MG63 (cell line): ENCODE measurements at regions not wholly inside any gene's neighbourhood (a gene's known extent, or its start where the extent isn't known, plus 50 kb on each side); places are given as distances from the start of the nearest gene placed in this dataset.
"Not testable (repeated sequence)": the region's sequence is repeated elsewhere in the genome, so short reads cannot be mapped to it uniquely, and the experiment has no call there.

ENCODE experiments used
- DNase-seq: peaks from one replicate; pipeline ENCODE4 v3.0.0-alpha.2; 2020
- H3K27me3 ChIP-seq: fragments of 250-450 bp; sonication (Bioruptor Pico); 2 replicates; pipeline ENCODE4 v1.5.1; 2020; ENCODE audit warnings: mild to moderate bottlenecking, moderate library complexity
- H3K36me3 ChIP-seq: fragments of 250-450 bp; sonication (Bioruptor Pico); 2 replicates; pipeline ENCODE4 v1.5.1; 2020; ENCODE audit warnings: mild to moderate bottlenecking, moderate library complexity
- H3K4me3 ChIP-seq: fragments of 250-450 bp; sonication (Bioruptor Pico); 2 replicates; pipeline ENCODE4 v1.5.1; 2020; ENCODE audit warnings: mild to moderate bottlenecking, moderate library complexity
- H3K9me3 ChIP-seq: fragments of 250-450 bp; sonication (Bioruptor Pico); 2 replicates; pipeline ENCODE4 v1.5.1; 2020; ENCODE audit warnings: mild to moderate bottlenecking, moderate library complexity

- H3K36me3 ChIP-seq, result no peaks in the 10 kb centered on the region
- no peak for DNase-seq
- H3K27me3 ChIP-seq, result no peaks in the 10 kb centered on the region
- no peak overlapping the region for H3K4me3 ChIP-seq
- H3K9me3 ChIP-seq, result no peaks in the 10 kb centered on the region
Measured at GRCh38 chr13:87736849-87737385, 65.7 kb downstream of the SLITRK5 start.

DNA sequence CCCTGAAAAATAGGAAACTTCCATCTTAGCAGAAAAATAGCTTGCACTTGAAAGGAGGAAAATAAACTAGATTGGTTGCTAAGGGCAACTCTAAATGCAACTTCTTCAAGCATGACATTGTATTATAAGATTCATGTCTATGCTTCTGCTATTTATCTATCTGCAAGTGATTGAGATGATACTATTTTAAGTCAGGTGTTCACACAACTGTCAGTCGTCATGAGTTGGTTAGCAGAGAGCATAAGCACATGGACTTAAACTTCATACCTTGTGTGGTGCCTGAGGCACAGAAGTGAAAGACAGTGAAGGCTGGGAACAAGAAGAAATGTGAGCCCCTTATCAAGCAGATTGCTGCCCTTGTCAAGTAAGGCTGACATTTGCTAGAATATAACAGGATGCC is 82.9 kb downstream of the SLITRK5 start:
- no peak for DNase-seq

GRCh38 chr13:87769445-87769844 is 98.3 kb downstream of the SLITRK5 start:
- H3K36me3 ChIP-seq, result no peaks in the 10 kb centered on the region
- no peak for DNase-seq
- H3K27me3 ChIP-seq, result no peaks in the 10 kb centered on the region
- no peak overlapping the region for H3K4me3 ChIP-seq
- no peaks in the 10 kb centered on the region for H3K9me3 ChIP-seq

More for the DNA sequence above, 82.9 kb downstream of the SLITRK5 start:
- H3K9me3 ChIP-seq, result no peaks in the 10 kb centered on the region
- H3K27me3 ChIP-seq, result no peaks in the 10 kb centered on the region
- H3K4me3 ChIP-seq, result no peak overlapping the region
- no peaks in the 10 kb centered on the region for H3K36me3 ChIP-seq

- Histone ChIP-seq H3K27me3 (no peaks in the 10 kb centered on the region), H3K9me3 (no peaks in the 10 kb centered on the region), H3K4me3 (no peak overlapping the region), H3K36me3 (no peaks in the 10 kb centered on the region)
- DNase-seq, result no peak
Measured at GRCh38 chr13:87777387-87777786, 106.2 kb downstream of the SLITRK5 start.

GRCh38 chr13:87778128-87778527 is 107.0 kb downstream of the SLITRK5 start:
- H3K9me3 ChIP-seq, result no peaks in the 10 kb centered on the region
- H3K27me3 ChIP-seq, result no peaks in the 10 kb centered on the region
- no peak for DNase-seq
- H3K36me3 ChIP-seq, result no peaks in the 10 kb centered on the region
- no peak overlapping the region for H3K4me3 ChIP-seq

- no peak overlapping the region for H3K4me3 ChIP-seq
- no peaks in the 10 kb centered on the region for H3K27me3 ChIP-seq
- DNase-seq, result no peak
- no peaks in the 10 kb centered on the region for H3K9me3 ChIP-seq
- no peaks in the 10 kb centered on the region for H3K36me3 ChIP-seq
Measured at GRCh38 chr13:87779426-87779825, 108.3 kb downstream of the SLITRK5 start.

DNA sequence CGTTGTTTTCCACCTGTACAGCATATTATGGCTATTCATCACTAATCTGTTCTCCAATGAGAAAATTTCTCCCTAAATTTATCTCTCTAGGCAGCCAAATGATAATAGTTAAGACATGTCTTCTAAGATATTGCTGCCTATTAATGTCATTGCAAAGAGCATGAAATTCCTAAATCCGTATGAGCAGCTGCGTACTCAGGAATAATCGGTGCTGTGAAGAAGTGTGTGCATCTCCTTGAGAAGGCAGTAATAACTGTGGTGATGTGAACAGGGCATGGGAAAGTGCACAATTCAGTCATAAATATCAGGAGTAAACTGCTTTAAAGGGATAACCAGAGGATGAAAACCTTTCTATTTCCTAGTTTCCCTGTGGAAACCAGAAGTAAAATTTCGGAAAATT is 112.2 kb downstream of the SLITRK5 start:
- Histone ChIP-seq H3K9me3 (no peaks in the 10 kb centered on the region), H3K27me3 (no peaks in the 10 kb centered on the region), H3K36me3 (no peaks in the 10 kb centered on the region), H3K4me3 (no peak overlapping the region)
- no peak for DNase-seq

- DNase-seq, result no peak
- Histone ChIP-seq H3K4me3 (no peak overlapping the region), H3K9me3 (no peaks in the 10 kb centered on the region), H3K27me3 (no peaks in the 10 kb centered on the region), H3K36me3 (no peaks in the 10 kb centered on the region)
Measured at GRCh38 chr13:87788363-87788762, 117.2 kb downstream of the SLITRK5 start.

DNA sequence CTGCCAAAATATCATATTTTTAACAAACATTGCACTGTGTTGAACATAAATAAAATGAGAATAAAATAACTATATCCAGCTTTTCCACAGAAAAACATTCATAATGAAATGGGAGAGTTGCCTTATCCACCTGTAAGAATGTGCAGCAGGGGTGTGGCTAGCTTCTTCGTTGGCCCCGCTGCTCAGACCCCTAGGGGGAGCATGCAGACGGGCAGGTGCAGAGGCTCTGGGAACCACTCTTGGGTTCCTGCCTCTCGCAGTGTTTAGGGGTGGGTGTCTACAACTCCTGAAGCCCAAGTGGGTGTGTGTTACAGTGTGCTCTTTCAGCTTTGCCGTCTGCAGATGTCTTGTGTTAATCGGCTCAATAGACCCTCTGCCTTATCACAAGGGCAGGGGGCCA is 121.7 kb downstream of the SLITRK5 start:
- no peak for DNase-seq
- H3K9me3 ChIP-seq, result no peaks in the 10 kb centered on the region
- H3K4me3 ChIP-seq, result no peak overlapping the region
- H3K36me3 ChIP-seq, result no peaks in the 10 kb centered on the region
- H3K27me3 ChIP-seq, result peaks cover 2% of the 10 kb centered on the region; the same call in 1 of the 2 replicates

GRCh38 chr13:87798536-87798935 is 127.4 kb downstream of the SLITRK5 start:
- Histone ChIP-seq H3K9me3 (no peaks in the 10 kb centered on the region), H3K36me3 (no peaks in the 10 kb centered on the region), H3K27me3 (peaks cover 2% of the 10 kb centered on the region; the same call in 1 of the 2 replicates), H3K4me3 (no peak overlapping the region)
- no peak for DNase-seq

DNA sequence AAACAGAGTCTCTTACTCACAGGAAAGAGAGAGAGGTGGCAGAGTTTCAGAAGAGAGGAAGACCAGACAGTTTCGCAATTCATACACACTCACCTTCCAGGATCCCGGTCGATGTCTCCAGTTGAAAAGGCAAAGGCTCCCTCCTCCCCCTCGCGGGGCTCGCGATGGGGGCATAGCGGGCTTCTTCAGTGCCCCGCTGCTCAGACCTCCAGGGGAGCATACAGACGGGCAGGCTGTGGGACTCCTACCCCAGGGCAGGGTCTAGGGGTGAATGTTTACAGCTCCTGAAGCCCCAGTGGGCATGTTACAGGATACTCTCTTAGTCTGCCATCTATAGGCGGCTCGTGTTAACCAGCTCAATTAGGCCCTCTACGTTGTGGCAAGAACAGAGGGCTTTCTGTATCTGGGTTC is 139.2 kb downstream of the SLITRK5 start:
- Histone ChIP-seq H3K4me3 (no peak overlapping the region), H3K27me3 (no peaks in the 10 kb centered on the region), H3K9me3 (no peaks in the 10 kb centered on the region), H3K36me3 (no peaks in the 10 kb centered on the region)
- DNase-seq, result no peak

DNA sequence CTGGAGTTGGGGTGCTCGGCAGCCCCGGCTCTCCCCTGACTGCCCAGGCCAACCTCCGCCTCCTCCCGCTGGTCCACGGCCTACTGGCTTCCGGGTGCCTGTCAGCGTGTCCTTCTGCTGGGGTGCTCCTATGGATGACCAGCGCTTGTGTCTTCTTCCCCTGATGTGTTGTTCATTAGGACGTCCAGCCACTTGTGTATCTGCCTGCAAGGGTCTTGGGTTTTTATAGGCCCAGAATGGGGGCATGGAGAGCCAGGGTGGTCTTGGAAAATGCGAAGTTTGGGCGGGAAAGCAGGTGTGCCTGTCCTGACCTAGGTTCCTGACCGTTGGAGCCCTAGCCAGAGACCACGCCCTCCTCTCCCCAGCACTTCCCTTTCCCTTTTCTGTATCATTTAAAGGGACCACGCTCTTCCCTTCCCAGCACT is 139.8 kb downstream of the SLITRK5 start:
- Histone ChIP-seq H3K9me3 (no peaks in the 10 kb centered on the region), H3K36me3 (no peaks in the 10 kb centered on the region), H3K27me3 (no peaks in the 10 kb centered on the region), H3K4me3 (no peak overlapping the region)
- no peak for DNase-seq

GRCh38 chr13:87814403-87814802 is 143.2 kb downstream of the SLITRK5 start:
- no peak for DNase-seq
- Histone ChIP-seq H3K27me3 (no peaks in the 10 kb centered on the region), H3K4me3 (no peak overlapping the region), H3K36me3 (no peaks in the 10 kb centered on the region), H3K9me3 (no peaks in the 10 kb centered on the region)

DNA sequence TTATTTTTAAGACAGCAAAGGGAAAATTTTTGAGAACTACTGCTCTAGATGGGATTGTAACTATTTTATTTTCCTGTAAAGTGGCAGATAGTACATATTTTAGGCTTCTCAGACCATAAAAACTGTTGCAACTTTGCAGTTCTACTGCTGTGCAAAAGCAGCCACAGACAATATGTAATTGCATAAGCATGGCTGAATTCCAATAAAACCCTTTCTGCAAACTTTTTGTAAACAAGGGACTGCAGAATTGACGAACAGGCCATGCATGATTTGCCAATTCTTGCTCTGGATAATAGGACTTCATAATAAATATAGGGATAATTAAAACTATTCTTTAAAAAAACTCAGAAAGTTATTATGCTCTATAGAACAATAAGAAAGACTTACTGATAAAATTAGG is 149.1 kb downstream of the SLITRK5 start:
- no peaks in the 10 kb centered on the region for H3K36me3 ChIP-seq
- no peak overlapping the region for H3K4me3 ChIP-seq
- no peak for DNase-seq
- no peaks in the 10 kb centered on the region for H3K9me3 ChIP-seq
- H3K27me3 ChIP-seq, result no peaks in the 10 kb centered on the region

- no peak for DNase-seq
- Histone ChIP-seq H3K9me3 (no peaks in the 10 kb centered on the region), H3K36me3 (no peaks in the 10 kb centered on the region), H3K4me3 (peak overlapping the region; percentile 51), H3K27me3 (no peaks in the 10 kb centered on the region)
Measured at GRCh38 chr13:87821512-87821911, 150.3 kb downstream of the SLITRK5 start.

GRCh38 chr13:87826301-87826700 is 155.1 kb downstream of the SLITRK5 start:
- DNase-seq, H3K4me3 ChIP-seq, H3K36me3 ChIP-seq, H3K9me3 ChIP-seq, H3K27me3 ChIP-seq: not testable (repeated sequence)

DNA sequence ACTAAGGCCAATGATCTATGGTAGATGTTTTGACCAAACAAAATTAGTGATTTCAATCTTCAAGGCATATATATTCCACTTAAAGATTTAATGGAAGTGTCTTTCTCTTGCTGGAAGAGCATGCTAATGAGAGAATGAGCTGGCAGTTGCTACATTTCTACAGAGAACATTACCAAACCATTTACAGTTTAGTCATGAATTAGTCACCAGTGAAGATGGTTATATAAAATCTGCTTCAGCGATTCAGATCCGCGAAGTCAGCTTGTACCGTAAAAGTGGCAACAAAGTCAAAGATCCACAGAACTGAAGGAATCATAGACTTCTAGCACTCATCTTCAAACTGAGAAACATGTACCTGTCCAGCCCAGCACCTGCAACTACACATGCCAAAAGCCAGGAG is 156.3 kb downstream of the SLITRK5 start:
- Histone ChIP-seq H3K9me3 (no peaks in the 10 kb centered on the region), H3K4me3 (no peak overlapping the region), H3K27me3 (no peaks in the 10 kb centered on the region), H3K36me3 (no peaks in the 10 kb centered on the region)
- DNase-seq, result no peak

DNA sequence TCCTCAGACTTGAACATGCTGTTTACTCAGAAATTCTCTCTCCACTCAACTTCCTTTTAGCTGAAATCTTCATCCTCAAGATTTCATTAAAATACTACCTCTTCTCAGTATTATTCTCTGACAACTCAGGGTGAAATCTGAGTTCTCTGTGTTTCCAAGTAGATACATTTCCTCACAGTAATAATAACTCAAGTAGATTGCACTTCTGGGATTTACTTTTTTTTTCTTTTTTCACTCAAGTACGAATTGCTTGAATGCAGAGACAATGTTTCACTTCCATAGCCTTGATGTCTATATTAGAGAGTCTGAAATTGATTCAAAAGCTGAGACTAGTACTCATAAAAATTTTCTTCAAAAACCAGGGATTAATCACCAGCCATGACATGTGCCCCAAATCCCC is 166.4 kb downstream of the SLITRK5 start:
- Histone ChIP-seq H3K27me3 (no peaks in the 10 kb centered on the region), H3K4me3 (no peak overlapping the region), H3K9me3 (no peaks in the 10 kb centered on the region), H3K36me3 (no peaks in the 10 kb centered on the region)
- no peak for DNase-seq

- H3K4me3 ChIP-seq, result no peak overlapping the region
- H3K36me3 ChIP-seq, result no peaks in the 10 kb centered on the region
- no peaks in the 10 kb centered on the region for H3K27me3 ChIP-seq
Measured at GRCh38 chr13:87837946-87838345, 166.8 kb downstream of the SLITRK5 start.

More at GRCh38 chr13:87837946-87838345, 166.8 kb downstream of the SLITRK5 start:
- DNase-seq, result no peak
- H3K9me3 ChIP-seq, result no peaks in the 10 kb centered on the region
